Neural cell (in vitro differentiated cells): ENCODE measurements at regions not wholly inside any gene's neighbourhood (a gene's known extent, or its start where the extent isn't known, plus 50 kb on each side); places are given as distances from the start of the nearest gene placed in this dataset.

Source experiments
- CTCF ChIP-seq: fragments of 450-650 bp; IDR thresholded peaks from 2 replicates; pipeline ENCODE4 v1.5.1; 2014; ENCODE audit warnings: antibody characterized with exemption, mild to moderate bottlenecking, moderate library complexity; ENCODE audit not compliant: poor library complexity, severe bottlenecking
- EP300 ChIP-seq: fragments of 450-650 bp; conservative IDR thresholded peaks from 2 replicates; pipeline ENCODE4 v1.6.1; 2014; ENCODE audit warnings: antibody characterized with exemption, mild to moderate bottlenecking, moderate library complexity; ENCODE audit not compliant: poor library complexity, severe bottlenecking
- POLR2AphosphoS5 ChIP-seq: IDR thresholded peaks from 2 replicates; pipeline ENCODE4 v1.6.1; 2012

- TF ChIP-seq CTCF (no peak), EP300 (no peak), POLR2AphosphoS5 (no peak)
Measured at GRCh38 chr11:109221190-109221589, 200.8 kb upstream of the C11orf87 start.
